Ishikawa (cell line): ENCODE measurements at regions not wholly inside any gene's neighbourhood (a gene's known extent, or its start where the extent isn't known, plus 50 kb on each side); places are given as distances from the start of the nearest gene placed in this dataset.

ENCODE experiments used
- CEBPB ChIP-seq: IDR thresholded peaks from 2 replicates; pipeline ENCODE4 v1.6.1; 2012
- CREB1 ChIP-seq: IDR thresholded peaks from 2 replicates; pipeline ENCODE4 v1.6.1; 2012; ENCODE audit warnings: low read depth
- EGR1 ChIP-seq: IDR thresholded peaks from 2 replicates; pipeline ENCODE4 v1.6.1; 2012
- EP300 ChIP-seq: IDR thresholded peaks from 2 replicates; pipeline ENCODE4 v1.6.1; 2012; ENCODE audit warnings: borderline replicate concordance
- FOXM1 ChIP-seq: IDR thresholded peaks from 2 replicates; pipeline ENCODE4 v1.6.1; 2012; ENCODE audit warnings: low read depth, borderline replicate concordance
- NFIC ChIP-seq: IDR thresholded peaks from 2 replicates; pipeline ENCODE4 v1.6.1; 2012
- RAD21 ChIP-seq: IDR thresholded peaks from 2 replicates; pipeline ENCODE4 v1.6.1; 2012; ENCODE audit warnings: low read depth
- TAF1 ChIP-seq: IDR thresholded peaks from 2 replicates; pipeline ENCODE4 v1.6.1; 2012; ENCODE audit warnings: low read depth, mild to moderate bottlenecking
- TCF12 ChIP-seq: IDR thresholded peaks from 2 replicates; pipeline ENCODE4 v1.6.1; 2012; ENCODE audit warnings: low read depth
- TEAD4 ChIP-seq: IDR thresholded peaks from 2 replicates; pipeline ENCODE4 v1.6.1; 2012
- YY1 ChIP-seq: IDR thresholded peaks from 2 replicates; pipeline ENCODE4 v1.6.1; 2012; ENCODE audit warnings: low read depth
- ZBTB7A ChIP-seq: IDR thresholded peaks from 2 replicates; pipeline ENCODE4 v1.6.1; 2012; ENCODE audit warnings: low read depth
- TF ChIP-seq, protein P1 (sequence below): IDR thresholded peaks from 2 replicates; pipeline ENCODE4 v1.6.1; 2012
- TF ChIP-seq, protein P2 (sequence below): IDR thresholded peaks from 2 replicates; pipeline ENCODE4 v1.6.1; 2012
- TF ChIP-seq, protein P3 (sequence below): IDR thresholded peaks from 2 replicates; pipeline ENCODE4 v1.6.1; 2012; ENCODE audit warnings: low read depth, mild to moderate bottlenecking

DNA sequence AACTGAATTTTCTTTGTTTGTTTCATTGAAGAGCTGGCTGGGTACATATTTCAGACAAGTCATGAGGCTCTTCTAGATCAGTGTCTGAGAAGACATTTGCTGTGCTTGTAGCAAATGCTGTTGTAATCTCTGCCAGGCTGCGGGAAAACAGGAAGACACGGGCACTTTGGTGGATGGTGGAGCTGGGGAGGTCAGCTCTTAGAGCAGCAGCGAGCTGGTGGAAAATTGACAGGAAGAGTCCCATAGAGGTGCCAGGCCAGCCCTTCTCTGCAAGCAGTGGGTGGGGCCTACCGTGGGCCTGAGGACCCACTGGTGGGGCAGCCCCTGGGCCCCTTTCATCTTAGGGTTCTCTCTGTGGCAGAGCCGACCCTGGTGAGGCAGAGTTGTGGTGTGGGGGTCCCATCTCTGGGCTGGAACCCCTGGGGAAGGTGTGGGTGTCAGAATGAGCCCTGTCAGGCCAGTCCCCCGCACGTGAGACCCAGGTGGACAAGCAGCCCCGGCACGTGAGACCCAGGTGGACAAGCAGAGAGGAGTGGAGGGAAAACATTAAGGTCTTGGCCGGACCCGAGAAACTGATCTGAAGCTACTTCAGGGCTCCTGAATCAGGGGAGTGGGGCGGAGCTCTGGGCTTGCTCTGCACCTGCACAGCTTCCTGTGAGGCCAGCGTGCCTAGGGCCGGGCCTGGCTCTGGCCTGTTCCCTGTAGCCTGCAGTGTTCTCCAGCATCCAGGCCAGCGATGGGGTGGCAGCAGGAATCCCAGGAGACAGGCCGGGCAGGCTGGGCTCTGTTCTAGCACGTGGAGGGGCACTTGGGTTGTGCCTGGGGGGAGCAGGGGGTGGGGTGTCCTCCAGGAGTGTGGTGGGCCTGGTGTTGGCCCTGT, 273.5 kb upstream of the HDAC4 start:
- TF ChIP-seq RAD21 (no peak), TCF12 (no peak), FOXM1 (no peak), ZBTB7A (no peak), TEAD4 (no peak), EGR1 (no peak), CREB1 (no peak)

DNA sequence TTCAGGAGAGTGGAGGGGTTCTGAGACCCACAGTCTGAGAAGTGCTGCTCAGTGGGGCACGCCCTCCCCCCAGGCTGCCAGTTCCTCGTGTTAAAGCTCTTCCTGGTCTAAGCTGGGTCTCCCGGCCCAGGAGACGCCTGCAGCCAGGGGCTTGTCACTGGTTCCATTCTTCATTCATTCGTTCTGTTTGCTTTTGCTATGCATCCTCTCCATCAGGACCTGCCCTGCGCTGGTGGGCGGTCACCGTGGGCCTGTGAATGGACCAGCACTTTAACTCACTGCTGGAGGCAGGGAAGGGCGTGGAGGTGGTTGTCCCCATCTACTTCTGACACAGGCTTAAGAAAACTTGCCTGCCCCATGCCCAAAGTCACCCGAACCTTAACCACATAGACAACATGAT, 272.8 kb upstream of the HDAC4 start:
- TF ChIP-seq TAF1 (no peak), EP300 (no peak), EGR1 (no peak), RAD21 (no peak), TCF12 (no peak), NFIC (no peak), FOXM1 (no peak), ZBTB7A (no peak), YY1 (no peak), TEAD4 (no peak), CEBPB (no peak), CREB1 (no peak)
- TF ChIP-seq, protein P1, sequence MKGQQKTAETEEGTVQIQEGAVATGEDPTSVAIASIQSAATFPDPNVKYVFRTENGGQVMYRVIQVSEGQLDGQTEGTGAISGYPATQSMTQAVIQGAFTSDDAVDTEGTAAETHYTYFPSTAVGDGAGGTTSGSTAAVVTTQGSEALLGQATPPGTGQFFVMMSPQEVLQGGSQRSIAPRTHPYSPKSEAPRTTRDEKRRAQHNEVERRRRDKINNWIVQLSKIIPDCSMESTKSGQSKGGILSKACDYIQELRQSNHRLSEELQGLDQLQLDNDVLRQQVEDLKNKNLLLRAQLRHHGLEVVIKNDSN = no peak
- TF ChIP-seq, protein P2, sequence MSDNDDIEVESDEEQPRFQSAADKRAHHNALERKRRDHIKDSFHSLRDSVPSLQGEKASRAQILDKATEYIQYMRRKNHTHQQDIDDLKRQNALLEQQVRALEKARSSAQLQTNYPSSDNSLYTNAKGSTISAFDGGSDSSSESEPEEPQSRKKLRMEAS = no peak
- TF ChIP-seq, protein P3, sequence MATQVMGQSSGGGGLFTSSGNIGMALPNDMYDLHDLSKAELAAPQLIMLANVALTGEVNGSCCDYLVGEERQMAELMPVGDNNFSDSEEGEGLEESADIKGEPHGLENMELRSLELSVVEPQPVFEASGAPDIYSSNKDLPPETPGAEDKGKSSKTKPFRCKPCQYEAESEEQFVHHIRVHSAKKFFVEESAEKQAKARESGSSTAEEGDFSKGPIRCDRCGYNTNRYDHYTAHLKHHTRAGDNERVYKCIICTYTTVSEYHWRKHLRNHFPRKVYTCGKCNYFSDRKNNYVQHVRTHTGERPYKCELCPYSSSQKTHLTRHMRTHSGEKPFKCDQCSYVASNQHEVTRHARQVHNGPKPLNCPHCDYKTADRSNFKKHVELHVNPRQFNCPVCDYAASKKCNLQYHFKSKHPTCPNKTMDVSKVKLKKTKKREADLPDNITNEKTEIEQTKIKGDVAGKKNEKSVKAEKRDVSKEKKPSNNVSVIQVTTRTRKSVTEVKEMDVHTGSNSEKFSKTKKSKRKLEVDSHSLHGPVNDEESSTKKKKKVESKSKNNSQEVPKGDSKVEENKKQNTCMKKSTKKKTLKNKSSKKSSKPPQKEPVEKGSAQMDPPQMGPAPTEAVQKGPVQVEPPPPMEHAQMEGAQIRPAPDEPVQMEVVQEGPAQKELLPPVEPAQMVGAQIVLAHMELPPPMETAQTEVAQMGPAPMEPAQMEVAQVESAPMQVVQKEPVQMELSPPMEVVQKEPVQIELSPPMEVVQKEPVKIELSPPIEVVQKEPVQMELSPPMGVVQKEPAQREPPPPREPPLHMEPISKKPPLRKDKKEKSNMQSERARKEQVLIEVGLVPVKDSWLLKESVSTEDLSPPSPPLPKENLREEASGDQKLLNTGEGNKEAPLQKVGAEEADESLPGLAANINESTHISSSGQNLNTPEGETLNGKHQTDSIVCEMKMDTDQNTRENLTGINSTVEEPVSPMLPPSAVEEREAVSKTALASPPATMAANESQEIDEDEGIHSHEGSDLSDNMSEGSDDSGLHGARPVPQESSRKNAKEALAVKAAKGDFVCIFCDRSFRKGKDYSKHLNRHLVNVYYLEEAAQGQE = no peak

DNA sequence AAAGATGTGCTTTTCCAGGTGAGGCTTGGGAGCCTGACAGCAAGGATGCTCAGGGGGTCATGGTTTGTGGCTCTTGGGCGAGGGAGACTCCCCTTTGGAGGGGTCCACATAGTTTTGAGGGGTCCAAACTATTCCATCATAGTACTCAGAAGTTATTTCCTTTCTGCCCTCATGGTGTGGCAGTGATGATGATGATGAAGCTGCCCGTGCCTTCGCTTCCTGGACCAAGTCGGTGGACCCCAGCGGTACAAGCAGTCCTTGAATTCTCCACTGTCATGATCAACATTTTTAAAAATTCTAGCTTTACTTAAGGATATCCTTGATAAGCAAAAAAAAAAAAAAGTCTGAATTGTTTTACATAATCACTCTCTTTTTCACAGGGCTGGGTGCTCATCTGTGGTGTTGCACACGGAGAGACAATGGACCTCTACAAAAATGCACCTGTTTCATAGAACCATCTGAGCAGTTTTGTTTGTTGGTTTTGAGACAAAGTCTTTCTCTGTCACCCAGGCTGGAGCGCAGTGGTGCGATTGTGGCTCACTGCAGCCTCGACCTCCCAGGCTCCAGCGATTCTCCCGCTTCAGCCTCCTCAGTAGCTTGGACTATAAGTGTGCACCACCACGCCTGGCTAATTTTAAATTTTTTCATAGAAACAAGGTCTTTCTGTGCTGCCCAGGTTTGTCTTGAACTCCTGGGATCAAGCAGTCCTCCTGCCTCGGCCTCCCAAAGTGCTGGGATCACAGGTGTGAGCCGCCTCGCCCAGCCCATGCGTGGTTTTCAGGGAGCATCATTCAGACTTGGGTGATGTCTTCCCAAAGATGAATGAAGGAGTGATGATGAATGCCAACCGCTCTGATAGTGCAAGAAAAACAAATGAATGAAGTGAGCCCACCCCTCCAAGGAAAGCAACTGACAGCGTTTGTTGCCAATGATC, 271.4 kb upstream of the HDAC4 start:
- TF ChIP-seq NFIC (no peak), CREB1 (no peak), TCF12 (no peak), RAD21 (no peak), ZBTB7A (no peak), YY1 (no peak), TEAD4 (no peak), TAF1 (no peak)
- TF ChIP-seq, protein P1 = no peak
- TF ChIP-seq, protein P2 = no peak

DNA sequence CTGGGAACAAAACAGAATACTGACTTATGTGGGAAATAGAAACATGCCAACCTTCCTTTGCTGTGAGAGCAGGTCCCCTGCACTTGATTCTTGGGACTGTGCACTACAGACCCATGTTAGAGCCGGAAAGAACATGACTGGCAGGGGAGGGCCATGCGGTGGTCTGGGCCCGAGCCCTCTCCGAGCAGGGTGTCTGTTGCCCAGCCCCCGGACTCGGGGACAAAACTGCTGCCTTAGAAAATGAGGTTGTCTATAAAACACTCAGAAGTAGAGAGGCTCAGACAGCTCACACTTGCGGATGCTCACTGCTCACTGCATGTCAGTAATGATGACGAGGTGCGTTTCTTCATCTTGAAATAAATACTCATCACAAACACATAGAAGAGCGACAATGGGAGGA, 270.7 kb upstream of the HDAC4 start:
- TF ChIP-seq TCF12 (no peak), FOXM1 (no peak), NFIC (no peak), CEBPB (no peak), EP300 (no peak)
- TF ChIP-seq, protein P1 = no peak

DNA sequence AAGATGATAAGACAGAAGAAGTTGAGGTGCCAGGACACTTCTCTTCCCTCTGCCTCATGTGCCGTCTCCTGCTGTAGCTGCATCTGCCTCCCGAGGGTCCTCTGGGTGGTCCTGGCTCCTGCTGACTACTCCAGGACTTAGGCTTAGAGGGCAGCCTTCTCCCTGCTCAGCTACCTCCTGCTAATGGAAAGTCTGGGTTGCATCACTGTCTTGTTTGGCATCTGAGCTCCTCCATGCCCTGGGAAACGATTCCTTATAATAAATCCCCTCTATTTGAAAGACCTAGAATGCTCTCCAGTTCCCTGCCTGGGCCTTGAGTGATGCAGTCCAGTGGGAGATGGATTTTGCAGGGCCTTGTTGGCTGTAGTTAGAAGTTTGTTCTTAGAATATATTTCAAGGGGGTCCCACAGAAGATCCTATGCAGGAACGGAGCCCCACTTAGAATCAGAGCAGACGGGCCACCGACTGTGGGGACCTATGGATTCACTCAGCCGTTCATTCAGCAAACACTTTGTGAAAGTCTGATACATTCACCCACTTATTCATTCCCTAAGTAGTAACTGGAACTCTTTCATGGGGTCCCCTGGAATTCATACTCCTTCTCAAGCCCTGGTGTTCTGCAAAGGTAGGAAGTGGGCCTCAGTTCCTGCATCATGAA, 269.8 kb upstream of the HDAC4 start:
- no peak for TF ChIP-seq FOXM1
- no peak for TF ChIP-seq EGR1
- TF ChIP-seq NFIC = no peak
- TF ChIP-seq TCF12 = no peak
- no peak for TF ChIP-seq CREB1
- TF ChIP-seq, protein P2 = no peak
- no peak for TF ChIP-seq TAF1
- TF ChIP-seq YY1 = no peak
- no peak for TF ChIP-seq ZBTB7A
- no peak for TF ChIP-seq RAD21
- TF ChIP-seq, protein P1 = no peak
- no peak for TF ChIP-seq CEBPB
- no peak for TF ChIP-seq TEAD4
